Heart left ventricle (tissue), 13 donors: ENCODE measurements at regions not wholly inside any gene's neighbourhood (a gene's known extent, or its start where the extent isn't known, plus 50 kb on each side); places are given as distances from the start of the nearest gene placed in this dataset.

Experiments
- POLR2A ChIP-seq, 2 donors: fragments of 450-650 bp; IDR thresholded peaks; one replicate each; pipeline ENCODE4 v1.6.1; 2017; ENCODE audit warnings: antibody characterized with exemption in 2 of 2, mild to moderate bottlenecking in 2 of 2, moderate library complexity in 2 of 2
- TF ChIP-seq, protein P1 (sequence below), 12 donors: fragments of 200-600 bp; sonication (generic) in 4 of 12; IDR thresholded peaks; one replicate each; pipeline versions ENCODE4 v1.5.0 to v1.8.0; 2018 to 2022; ENCODE audit warnings: antibody characterized with exemption in 12 of 12, mild to moderate bottlenecking in 5 of 12
- donor health status: ischemic (EF 13 %, LVEDD 7.1; RV severe dilation, severe dysfunction).
- donor health status: DM: no; HTN: yes; CAD: no.
- donor health status: DM: no; HTN: no; CAD: no.
- donor health status: ischemic (EF 25% LVEDD 6.9; RV normal size, moderate dysfunction).
- donor health status: ischemic (EF 25% LVEDD 5.7; RV mildly dilated, moderate dysfunction).
- donor health status: ischemic (EF 35%, LVEDD 5.7; RV mildly dilated, moderate dysfunction).
- donor health status: nonischemic (EF 11% LVEDD 7.7; RV severe dilation, severe dysfunction).
- donor health status: DM: yes; HTN: yes; CAD: no.
- donor health status: PGD.
- donor health status: ischemic (EF 29% LVEDD 5.4; RV normal size, mild dysfunction).
- donor health status: nonischemic (EF 23%, LVEDD 6.1; RV moderate dilation, normal function).

- TF ChIP-seq, protein P1, sequence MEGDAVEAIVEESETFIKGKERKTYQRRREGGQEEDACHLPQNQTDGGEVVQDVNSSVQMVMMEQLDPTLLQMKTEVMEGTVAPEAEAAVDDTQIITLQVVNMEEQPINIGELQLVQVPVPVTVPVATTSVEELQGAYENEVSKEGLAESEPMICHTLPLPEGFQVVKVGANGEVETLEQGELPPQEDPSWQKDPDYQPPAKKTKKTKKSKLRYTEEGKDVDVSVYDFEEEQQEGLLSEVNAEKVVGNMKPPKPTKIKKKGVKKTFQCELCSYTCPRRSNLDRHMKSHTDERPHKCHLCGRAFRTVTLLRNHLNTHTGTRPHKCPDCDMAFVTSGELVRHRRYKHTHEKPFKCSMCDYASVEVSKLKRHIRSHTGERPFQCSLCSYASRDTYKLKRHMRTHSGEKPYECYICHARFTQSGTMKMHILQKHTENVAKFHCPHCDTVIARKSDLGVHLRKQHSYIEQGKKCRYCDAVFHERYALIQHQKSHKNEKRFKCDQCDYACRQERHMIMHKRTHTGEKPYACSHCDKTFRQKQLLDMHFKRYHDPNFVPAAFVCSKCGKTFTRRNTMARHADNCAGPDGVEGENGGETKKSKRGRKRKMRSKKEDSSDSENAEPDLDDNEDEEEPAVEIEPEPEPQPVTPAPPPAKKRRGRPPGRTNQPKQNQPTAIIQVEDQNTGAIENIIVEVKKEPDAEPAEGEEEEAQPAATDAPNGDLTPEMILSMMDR (IDR thresholded peaks at IDR 0.05): no peak
- no peak for TF ChIP-seq POLR2A (IDR thresholded peaks at IDR 0.05)
Observed at GRCh38 chr1:79667848-79668696, 661.5 kb upstream of the ADGRL4 start.
